SK-N-SH (cell line): ENCODE measurements at regions not wholly inside any gene's neighbourhood (a gene's known extent, or its start where the extent isn't known, plus 50 kb on each side); places are given as distances from the start of the nearest gene placed in this dataset.
A peak's percentile ranks its signal among the peaks of the same experiment; 100 is the strongest.

Experiments
- CTCF ChIA-PET: fragments of 300-600, 350-600 bp; formaldehyde crosslinking; extraction: SDS; loops from one replicate; lab custom pipeline; 2021; lab: Yijun Ruan, JAX
- POLR2A ChIA-PET: fragments of 350-600 bp; sonication (Branson Sonifier 250); formaldehyde crosslinking; extraction: SDS; loops from one replicate; lab custom pipeline; 2020; ENCODE audit warnings: antibody characterized with exemption, inconsistent platforms; lab: Yijun Ruan, JAX
- DNase-seq: peaks from one replicate; pipeline ENCODE4 v3.0.0; 2012
- H2AFZ ChIP-seq: fragments of 200-600 bp; sonication (generic); 2 replicates; pipeline ENCODE4 v1.8.1; 2016; ENCODE audit warnings: antibody characterized with exemption, mild to moderate bottlenecking, low read depth
- H3F3A ChIP-seq: fragments of 200-600 bp; sonication (generic); replicated peaks from 2 replicates; pipeline ENCODE3; 2016; ENCODE audit warnings: antibody characterized with exemption, mild to moderate bottlenecking; ENCODE audit not compliant: insufficient read depth
- H3K27ac ChIP-seq, 2 experiments: fragments of 200-500 bp in 1 of 2; fragments of 200-600 bp in 1 of 2; sonication (Bioruptor generic) in 1 of 2; sonication (generic), shearing (Covaris generic) in 1 of 2; 2 replicates each; pipeline versions ENCODE4 v1.5.1 to v1.6.1; 2014 to 2016; ENCODE audit warnings: low read depth in 2 of 2, inconsistent platforms in 1 of 2, low read length in 1 of 2, mild to moderate bottlenecking in 1 of 2, mixed read lengths in 1 of 2
- H3K27me3 ChIP-seq: fragments of 200-600 bp; sonication (generic), shearing (Covaris generic); 2 replicates; pipeline ENCODE4 v1.6.1; 2016; ENCODE audit warnings: mixed run types; ENCODE audit not compliant: insufficient read depth
- H3K36me3 ChIP-seq, 2 experiments: fragments of 200-500 bp in 1 of 2; fragments of 200-600 bp in 1 of 2; sonication (Bioruptor generic) in 1 of 2; sonication (generic) in 1 of 2; replicated peaks in 1 of 2; 2 replicates each; pipeline versions ENCODE3 to v1.5.1; 2014 to 2016; ENCODE audit warnings: low read length in 1 of 2, mild to moderate bottlenecking in 1 of 2; ENCODE audit not compliant: insufficient read depth in 2 of 2, control insufficient read depth in 1 of 2
- H3K4me1 ChIP-seq, 2 experiments: fragments of 200-500 bp in 1 of 2; fragments of 200-600 bp in 1 of 2; sonication (Bioruptor generic) in 1 of 2; sonication (generic), shearing (Covaris generic) in 1 of 2; 2 replicates each; pipeline versions ENCODE4 v1.5.1 to v1.6.1; 2014 to 2016; ENCODE audit warnings: low read depth in 1 of 2, low read length in 1 of 2, mixed run types in 1 of 2; ENCODE audit not compliant: insufficient read depth in 2 of 2, control insufficient read depth in 1 of 2
- H3K4me2 ChIP-seq: fragments of 200-600 bp; sonication (generic), shearing (Covaris generic); 2 replicates; pipeline ENCODE4 v1.6.1; 2017; ENCODE audit warnings: mixed run types
- H3K4me3 ChIP-seq, 2 experiments: fragments of 200-500 bp in 1 of 2; fragments of 200-600 bp in 1 of 2; sonication (Bioruptor generic) in 1 of 2; sonication (generic), shearing (Covaris generic) in 1 of 2; 2 replicates each; pipeline versions ENCODE4 v1.5.1 to v1.8.1; 2014 to 2016; ENCODE audit warnings: low read depth in 2 of 2, inconsistent platforms in 1 of 2, low read length in 1 of 2, mild to moderate bottlenecking in 1 of 2, mixed read lengths in 1 of 2, moderate library complexity in 1 of 2
- H3K79me2 ChIP-seq: fragments of 200-600 bp; sonication (generic); 2 replicates; pipeline ENCODE4 v1.8.1; 2017; ENCODE audit warnings: mild to moderate bottlenecking; ENCODE audit not compliant: insufficient read depth
- H3K9ac ChIP-seq: fragments of 200-600 bp; sonication (generic); 2 replicates; pipeline ENCODE4 v1.6.1; 2017; ENCODE audit warnings: mixed run types
- H3K9me2 ChIP-seq: fragments of 200-600 bp; sonication (generic); 2 replicates; pipeline ENCODE4 v1.6.1; 2017; ENCODE audit warnings: mixed run types
- H3K9me3 ChIP-seq: fragments of 200-600 bp; sonication (generic); 2 replicates; pipeline ENCODE4 v1.6.1; 2017; ENCODE audit warnings: mixed run types, mild to moderate bottlenecking, moderate library complexity
- H4K20me1 ChIP-seq: fragments of 200-600 bp; sonication (generic); 2 replicates; pipeline ENCODE4 v1.6.1; 2017; ENCODE audit warnings: mild to moderate bottlenecking, mixed run types; ENCODE audit not compliant: insufficient read depth
- CTCF ChIP-seq: fragments of 200-600 bp; sonication (generic); IDR thresholded peaks from 2 replicates; pipeline ENCODE4 v1.6.1; 2017; ENCODE audit warnings: antibody characterized with exemption, mild to moderate bottlenecking, moderate library complexity
- EP300 ChIP-seq, 2 experiments: IDR thresholded peaks; 2 replicates each; pipeline versions ENCODE4 v1.4.0 to v1.6.1; 2012; ENCODE audit warnings: borderline replicate concordance in 1 of 2, low read depth in 1 of 2, low read length in 1 of 2
- FOXJ3 ChIP-seq: sonication (generic); formaldehyde crosslinking; IDR thresholded peaks from 2 replicates; pipeline ENCODE4 v1.5.1; 2020; ENCODE audit warnings: mild to moderate bottlenecking, missing genetic modification reagents
- GATA2 ChIP-seq: sonication (generic); formaldehyde crosslinking; IDR thresholded peaks from 2 replicates; pipeline ENCODE4 v1.5.0; 2020; ENCODE audit warnings: mild to moderate bottlenecking, missing genetic modification reagents
- MAX ChIP-seq: IDR thresholded peaks from 2 replicates; pipeline ENCODE4 v1.4.0; 2012; ENCODE audit warnings: low read depth
- MXI1 ChIP-seq: IDR thresholded peaks from 2 replicates; pipeline ENCODE4 v1.6.1; 2012; ENCODE audit warnings: mild to moderate bottlenecking, low read depth, low read length, improper control_type of control experiment
- PBX3 ChIP-seq: IDR thresholded peaks from 2 replicates; pipeline ENCODE4; 2012
- RAD21 ChIP-seq: IDR thresholded peaks from 2 replicates; pipeline ENCODE4 v1.6.1; 2012; ENCODE audit warnings: mild to moderate bottlenecking, low read length
- RCOR1 ChIP-seq: fragments of 150-350 bp; IDR thresholded peaks from 2 replicates; pipeline ENCODE4 v1.6.1; 2017; ENCODE audit warnings: antibody characterized with exemption, low read length
- REST ChIP-seq: IDR thresholded peaks from 2 replicates; pipeline ENCODE4 v1.6.1; 2012; ENCODE audit warnings: mild to moderate bottlenecking, low read depth, low read length, moderate library complexity
- SMC3 ChIP-seq: IDR thresholded peaks from 2 replicates; pipeline ENCODE4 v1.6.1; 2012; ENCODE audit warnings: low read depth, low read length, improper control_type of control experiment
- USF2 ChIP-seq: fragments of 150-350 bp; IDR thresholded peaks from 2 replicates; pipeline ENCODE4 v1.6.1; 2017; ENCODE audit warnings: antibody characterized with exemption, low read length, low read depth, borderline replicate concordance
- WGBS: methylation state at CpG from one replicate; pipeline ENCODE4 v1.1.6; 2017; ENCODE audit warnings: low lambda C conversion rate; 5-methylcytosine and 5-hydroxymethylcytosine counted together

GRCh38 chr16:66270333-66270927 lies 96.1 kb upstream of the CDH5 start:
- Histone ChIP-seq H3K9me3 (no peaks in the 10 kb centered on the region), H3K4me3 (peak overlapping the region; percentile 22 to 50; a peak in 3 of 4 replicates), H3K36me3 (no peaks in the 10 kb centered on the region), H3K9ac (no peak overlapping the region), H3K4me2 (peak overlapping the region; percentile 72), H3K4me1 (peaks cover 6 to 21% of the 10 kb centered on the region in 2 experiments; a peak in 3 of 4 replicates), H3K9me2 (no peaks in the 10 kb centered on the region), H3K79me2 (no peaks in the 10 kb centered on the region), H3K27ac (peak overlapping the region in 1 of 2 experiments; percentile 3; a peak in 1 of 4 replicates), H3F3A (no peaks in the 10 kb centered on the region), H2AFZ (peak overlapping the region; percentile 70; the same call in 1 of the 2 replicates), H3K27me3 (no peaks in the 10 kb centered on the region), H4K20me1 (no peaks in the 10 kb centered on the region)
- WGBS = 63% methylated on average over 12 of the region's 48 CpGs
- DNase-seq = peak; percentile 92
- ChIA-PET POLR2A (no interaction called here), CTCF (interaction anchor here (0.7 to 2.4 kb wide), 22 partner anchors 8 to 1153 kb away, joined by 3 to 9 read pairs (median 4); no protein-coding TSS in a partner anchor)
- peak; percentile 87 for TF ChIP-seq RAD21
- TF ChIP-seq SMC3 = peak; percentile 83
- no peak for TF ChIP-seq REST
- no peak for TF ChIP-seq USF2
- TF ChIP-seq RCOR1 = 0 out of 2 replicates have a peak, but pooled peaks have one; percentile 12
- TF ChIP-seq MXI1 = peak; percentile 32; the same call in 1 of the 2 replicates
- no peak for TF ChIP-seq PBX3
- TF ChIP-seq EP300 (IDR thresholded peaks at IDR 0.05; ENCODE audit: borderline replicate concordance in 1 of 2, low read depth in 1 of 2, low read length in 1 of 2) = 0 out of 4 replicates have a peak, but pooled peaks of 1 of the 2 experiments have one; percentile 17
- peak; percentile 60; the same call in 1 of the 2 replicates for TF ChIP-seq MAX
- TF ChIP-seq CTCF = peak; percentile 78
- TF ChIP-seq GATA2 = no peak
- TF ChIP-seq FOXJ3 (CRISPR knock-in tag) = no peak
